HEK293 (cell line): ENCODE measurements at regions not wholly inside any gene's neighbourhood (a gene's known extent, or its start where the extent isn't known, plus 50 kb on each side); places are given as distances from the start of the nearest gene placed in this dataset.

Experiments used
- CTCF ChIP-seq: fragments of 450-650 bp; formaldehyde crosslinking; IDR thresholded peaks from 2 replicates; pipeline ENCODE4 v1.5.1; 2016; ENCODE audit warnings: missing biosample characterization, missing genetic modification characterization
- PATZ1 ChIP-seq: fragments of 450-650 bp; formaldehyde crosslinking; IDR thresholded peaks from 2 replicates; pipeline ENCODE4 v1.5.1; 2016; ENCODE audit warnings: missing biosample characterization, missing genetic modification characterization

- no peak for TF ChIP-seq CTCF
- no peak for TF ChIP-seq PATZ1 (tag by site-specific recombination)
These were observed 1032.2 kb upstream of the SEMA6D start for GRCh38 chr15:46685096-46685495.
